GM12875 (cell line): ENCODE measurements at regions not wholly inside any gene's neighbourhood (a gene's known extent, or its start where the extent isn't known, plus 50 kb on each side); places are given as distances from the start of the nearest gene placed in this dataset.

Experiments
- H3K4me3 ChIP-seq: one replicate; pipeline ENCODE4 v1.5.1; 2011; ENCODE audit warnings: low read depth, low read length, control low read depth
- TF ChIP-seq, protein P1 (sequence below): IDR thresholded peaks from 2 replicates; pipeline ENCODE4 v1.5.1; 2011; ENCODE audit warnings: low read depth, mild to moderate bottlenecking, control low read depth, inconsistent platforms, low read length, moderate library complexity, borderline replicate concordance; ENCODE audit not compliant: insufficient read depth

DNA sequence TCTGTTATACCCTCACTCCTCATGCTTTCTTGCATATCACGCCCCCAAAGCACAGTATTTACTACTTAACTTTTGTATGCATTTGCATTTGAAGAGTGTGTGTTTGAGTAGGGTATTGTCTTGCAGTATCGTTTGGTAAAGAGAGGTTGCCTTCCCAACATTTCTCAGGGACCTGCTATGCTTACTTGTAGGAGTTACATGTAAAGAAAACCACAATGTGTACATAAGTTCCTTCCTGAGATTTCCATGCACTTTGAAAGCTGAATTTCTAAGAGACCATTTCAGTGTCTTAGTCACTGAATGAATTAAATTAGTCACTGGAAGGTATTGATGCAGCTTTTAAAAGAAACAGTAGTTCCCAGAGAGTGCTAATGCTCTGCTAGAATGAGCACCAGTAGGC is 159.3 kb upstream of the LAMA2 start:
- no peak overlapping the region for H3K4me3 ChIP-seq
- TF ChIP-seq, protein P1, sequence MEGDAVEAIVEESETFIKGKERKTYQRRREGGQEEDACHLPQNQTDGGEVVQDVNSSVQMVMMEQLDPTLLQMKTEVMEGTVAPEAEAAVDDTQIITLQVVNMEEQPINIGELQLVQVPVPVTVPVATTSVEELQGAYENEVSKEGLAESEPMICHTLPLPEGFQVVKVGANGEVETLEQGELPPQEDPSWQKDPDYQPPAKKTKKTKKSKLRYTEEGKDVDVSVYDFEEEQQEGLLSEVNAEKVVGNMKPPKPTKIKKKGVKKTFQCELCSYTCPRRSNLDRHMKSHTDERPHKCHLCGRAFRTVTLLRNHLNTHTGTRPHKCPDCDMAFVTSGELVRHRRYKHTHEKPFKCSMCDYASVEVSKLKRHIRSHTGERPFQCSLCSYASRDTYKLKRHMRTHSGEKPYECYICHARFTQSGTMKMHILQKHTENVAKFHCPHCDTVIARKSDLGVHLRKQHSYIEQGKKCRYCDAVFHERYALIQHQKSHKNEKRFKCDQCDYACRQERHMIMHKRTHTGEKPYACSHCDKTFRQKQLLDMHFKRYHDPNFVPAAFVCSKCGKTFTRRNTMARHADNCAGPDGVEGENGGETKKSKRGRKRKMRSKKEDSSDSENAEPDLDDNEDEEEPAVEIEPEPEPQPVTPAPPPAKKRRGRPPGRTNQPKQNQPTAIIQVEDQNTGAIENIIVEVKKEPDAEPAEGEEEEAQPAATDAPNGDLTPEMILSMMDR: no peak

DNA sequence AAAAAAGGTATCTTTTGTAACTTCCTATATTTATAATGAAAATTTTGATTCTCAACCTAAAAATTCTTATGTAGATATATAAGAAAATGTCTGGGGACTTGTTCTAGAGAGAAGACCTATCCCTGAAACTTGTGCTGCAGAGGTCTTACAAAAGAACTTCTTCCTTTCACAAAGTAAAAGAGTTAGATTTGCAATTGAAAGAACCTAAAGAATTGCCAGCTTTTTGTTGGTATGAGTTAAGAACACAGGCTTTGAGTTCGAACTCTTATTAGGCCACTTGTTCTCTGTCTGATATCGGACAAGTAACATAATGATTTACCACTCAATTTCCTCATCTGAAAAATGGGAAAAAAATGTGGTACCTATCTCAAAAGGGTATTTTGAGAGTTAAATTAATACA is 162.0 kb upstream of the LAMA2 start:
- TF ChIP-seq, protein P1: no peak
- H3K4me3 ChIP-seq: no peak overlapping the region

DNA sequence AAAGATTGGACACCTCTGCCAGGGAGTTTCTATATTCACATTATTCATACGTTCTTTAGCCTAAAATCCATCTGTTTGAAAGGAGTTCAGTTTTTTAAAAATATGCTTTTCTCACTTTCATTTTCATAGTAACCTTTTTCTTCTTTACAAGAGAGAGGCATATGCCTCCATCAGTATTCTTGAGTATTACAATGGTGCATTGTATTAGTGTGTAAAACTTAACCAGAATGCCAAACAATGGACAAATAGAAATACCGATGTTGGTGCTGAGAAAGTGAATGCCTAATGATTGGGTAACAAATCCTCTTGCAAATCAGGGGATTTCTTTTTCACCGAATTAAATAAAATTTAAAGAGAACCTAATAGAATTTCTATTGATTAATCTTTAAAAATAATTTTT is 163.2 kb upstream of the LAMA2 start:
- TF ChIP-seq, protein P1: no peak
- H3K4me3 ChIP-seq: no peak overlapping the region

DNA sequence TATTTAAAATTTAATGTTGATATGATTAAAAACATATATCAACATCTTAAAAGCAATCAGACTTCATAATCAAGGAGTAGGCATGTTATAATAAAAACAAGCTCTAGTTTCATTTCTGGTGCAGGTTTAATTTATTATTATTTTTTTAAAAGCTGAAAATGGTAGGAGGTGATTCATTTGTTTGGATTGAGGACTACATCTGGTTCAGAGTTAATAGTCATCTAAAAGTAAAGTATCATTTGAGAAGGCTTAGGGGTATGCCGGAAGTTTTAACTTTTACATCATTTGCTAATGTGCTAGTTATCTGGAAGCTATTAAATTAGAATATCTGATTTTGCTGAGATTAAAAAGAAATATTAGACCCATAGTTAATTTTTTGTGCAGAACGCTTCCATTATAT is 169.5 kb upstream of the LAMA2 start:
- H3K4me3 ChIP-seq: no peak overlapping the region
- TF ChIP-seq, protein P1: no peak

DNA sequence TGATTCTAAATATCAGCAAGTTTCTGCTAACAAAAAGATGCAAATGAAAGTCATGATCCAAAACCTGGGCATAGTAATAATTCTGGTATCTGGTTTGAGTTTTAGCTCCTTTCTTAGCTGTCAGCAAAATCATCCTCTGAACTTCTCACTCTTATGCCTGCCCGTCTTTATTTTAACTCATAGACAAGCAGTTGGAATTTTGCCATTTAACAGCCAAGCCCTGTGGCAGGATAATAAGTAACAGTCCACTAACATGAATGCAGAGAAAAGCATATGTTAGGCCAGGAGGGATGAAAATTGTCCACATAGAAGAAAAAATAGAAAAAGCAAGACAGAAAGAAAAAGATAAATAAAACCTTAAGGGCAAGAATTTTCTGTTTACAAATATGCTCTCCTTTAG is 170.0 kb upstream of the LAMA2 start:
- TF ChIP-seq, protein P1: no peak
- no peak overlapping the region for H3K4me3 ChIP-seq

DNA sequence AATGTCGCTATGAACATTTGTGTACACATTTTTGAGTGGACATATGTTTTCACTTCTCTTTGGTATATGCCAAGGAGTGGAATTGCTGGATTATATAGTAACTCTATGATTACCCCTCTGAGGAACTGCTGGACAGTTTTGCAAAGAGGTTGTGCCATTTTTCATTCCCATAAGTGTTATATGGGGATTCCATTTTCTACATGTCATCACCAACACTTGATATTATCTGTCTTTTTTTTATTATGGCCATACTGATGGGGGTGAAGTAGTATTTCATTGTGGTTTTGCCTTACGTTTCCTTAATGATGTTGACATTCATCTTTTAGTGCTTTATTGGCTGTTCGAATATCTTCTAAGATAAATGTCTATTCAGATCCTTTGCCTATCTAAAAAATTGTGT is 171.8 kb upstream of the LAMA2 start:
- TF ChIP-seq, protein P1: no peak
- H3K4me3 ChIP-seq: no peak overlapping the region

DNA sequence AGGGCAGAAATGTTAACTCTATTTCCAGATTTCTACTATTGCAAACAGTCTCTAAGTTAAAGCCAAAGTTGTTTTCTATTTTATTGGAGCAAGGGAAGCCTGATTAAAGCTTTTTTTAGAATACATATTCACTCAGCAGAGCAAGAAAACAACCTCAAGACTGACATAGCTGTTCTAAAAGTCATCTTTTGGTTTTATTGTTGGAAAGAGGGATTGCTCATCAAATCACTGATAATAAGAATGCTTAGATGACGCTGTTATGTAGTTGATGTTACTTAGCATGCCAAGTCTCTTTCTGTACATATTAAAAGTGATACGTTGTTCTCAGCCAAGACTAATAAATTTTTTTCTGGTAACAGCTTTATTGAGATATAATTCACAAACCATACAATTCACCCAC is 172.6 kb upstream of the LAMA2 start:
- TF ChIP-seq, protein P1: no peak

More for the DNA sequence above, 172.6 kb upstream of the LAMA2 start:
- H3K4me3 ChIP-seq: no peak overlapping the region
